AG09309 (cell line): ENCODE measurements at regions not wholly inside any gene's neighbourhood (a gene's known extent, or its start where the extent isn't known, plus 50 kb on each side); places are given as distances from the start of the nearest gene placed in this dataset.
A peak's percentile ranks its signal among the peaks of the same experiment; 100 is the strongest.

Source experiments
- DNase-seq: peaks from one replicate; pipeline ENCODE4 v3.0.0-alpha.2; 2010; ENCODE audit warnings: low read depth
- H3K4me3 ChIP-seq: 2 replicates; pipeline ENCODE4 v1.5.1; 2011; ENCODE audit warnings: mild to moderate bottlenecking, low read depth, low read length, moderate library complexity; ENCODE audit not compliant: control insufficient read depth
- CTCF ChIP-seq: IDR thresholded peaks from 2 replicates; pipeline ENCODE4 v1.5.1; 2011; ENCODE audit warnings: mild to moderate bottlenecking, low read depth, low read length, inconsistent platforms; ENCODE audit not compliant: insufficient read depth, control insufficient read depth; ENCODE audit errors: missing control alignments

- DNase-seq: peak; percentile 60
These were observed 470.5 kb downstream of the LTN1 start for GRCh38 chr21:28522014-28522799.

GRCh38 chr21:28518630-28519029 lies 474.0 kb downstream of the LTN1 start:
- no peak for TF ChIP-seq CTCF
- H3K4me3 ChIP-seq: no peak overlapping the region
- no peak for DNase-seq

More at GRCh38 chr21:28522014-28522799, 470.5 kb downstream of the LTN1 start:
- H3K4me3 ChIP-seq: no peak overlapping the region
- peak; percentile 72 for TF ChIP-seq CTCF

GRCh38 chr21:28516991-28517592 lies 475.6 kb downstream of the LTN1 start:
- DNase-seq: no peak
- no peak overlapping the region for H3K4me3 ChIP-seq

GRCh38 chr21:28516021-28516420 lies 476.7 kb downstream of the LTN1 start:
- no peak for TF ChIP-seq CTCF
- DNase-seq: peak; percentile 33
- no peak overlapping the region for H3K4me3 ChIP-seq

More at GRCh38 chr21:28516991-28517592, 475.6 kb downstream of the LTN1 start:
- no peak for TF ChIP-seq CTCF

- TF ChIP-seq CTCF: no peak
- no peak overlapping the region for H3K4me3 ChIP-seq
- DNase-seq: no peak
These were observed 479.2 kb downstream of the LTN1 start for GRCh38 chr21:28513428-28513827.

GRCh38 chr21:28509031-28509430 lies 483.6 kb downstream of the LTN1 start:
- H3K4me3 ChIP-seq: no peak overlapping the region
- TF ChIP-seq CTCF: no peak
- DNase-seq: no peak
